CD1c-positive myeloid dendritic cell (primary cell): ENCODE measurements at regions not wholly inside any gene's neighbourhood (a gene's known extent, or its start where the extent isn't known, plus 50 kb on each side); places are given as distances from the start of the nearest gene placed in this dataset.
"Not testable (repeated sequence)": the region's sequence is repeated elsewhere in the genome, so short reads cannot be mapped to it uniquely, and the experiment has no call there.

Experiments used
- DNase-seq: peaks from one replicate; pipeline ENCODE4 v3.0.0-alpha.2; 2016; ENCODE audit errors: extremely low spot score

- DNase-seq: no peak
Measured at GRCh38 chr9:31153250-31153840, 1231.1 kb upstream of the ACO1 start.

- DNase-seq: no peak
Measured at GRCh38 chr9:31166516-31166915, 1217.9 kb upstream of the ACO1 start.

- DNase-seq: no peak
Measured at GRCh38 chr9:31168161-31168560, 1216.3 kb upstream of the ACO1 start.

- no peak for DNase-seq
Measured at GRCh38 chr9:31174681-31175080, 1209.8 kb upstream of the ACO1 start.

- DNase-seq: no peak
Measured at GRCh38 chr9:31183866-31184265, 1200.6 kb upstream of the ACO1 start.

- DNase-seq: no peak
Measured at GRCh38 chr9:31185831-31186230, 1198.6 kb upstream of the ACO1 start.

- DNase-seq: no peak
Measured at GRCh38 chr9:31188496-31188895, 1195.9 kb upstream of the ACO1 start.

GRCh38 chr9:31210978-31211570 lies 1173.4 kb upstream of the ACO1 start:
- DNase-seq: peak; percentile 65

GRCh38 chr9:31229976-31230375 lies 1154.5 kb upstream of the ACO1 start:
- not testable (repeated sequence) for DNase-seq

GRCh38 chr9:31232485-31232884 lies 1152.0 kb upstream of the ACO1 start:
- DNase-seq: no peak

- DNase-seq: no peak
Measured at GRCh38 chr9:31236344-31236743, 1148.1 kb upstream of the ACO1 start.

GRCh38 chr9:31243386-31243785 lies 1141.1 kb upstream of the ACO1 start:
- no peak for DNase-seq

- no peak for DNase-seq
Measured at GRCh38 chr9:31248156-31248555, 1136.3 kb upstream of the ACO1 start.

GRCh38 chr9:31251386-31251785 lies 1133.1 kb upstream of the ACO1 start:
- no peak for DNase-seq

GRCh38 chr9:31253800-31254762 lies 1130.4 kb upstream of the ACO1 start:
- no peak for DNase-seq

- DNase-seq: no peak
Measured at GRCh38 chr9:31255211-31255610, 1129.2 kb upstream of the ACO1 start.

- no peak for DNase-seq
Measured at GRCh38 chr9:31259824-31260223, 1124.6 kb upstream of the ACO1 start.

- no peak for DNase-seq
Measured at GRCh38 chr9:31272456-31273295, 1111.8 kb upstream of the ACO1 start.

GRCh38 chr9:31275419-31275818 lies 1109.0 kb upstream of the ACO1 start:
- no peak for DNase-seq

GRCh38 chr9:31290731-31291130 lies 1093.7 kb upstream of the ACO1 start:
- no peak for DNase-seq

GRCh38 chr9:31302620-31303418 lies 1081.6 kb upstream of the ACO1 start:
- no peak for DNase-seq
